Liver (tissue), 8 donors: ENCODE measurements at regions not wholly inside any gene's neighbourhood (a gene's known extent, or its start where the extent isn't known, plus 50 kb on each side); places are given as distances from the start of the nearest gene placed in this dataset.

Experiments used
- DNase-seq: peaks from one replicate; pipeline ENCODE4 v3.0.0-alpha.2; 2017; ENCODE audit warnings: low spot score
- H3K27ac ChIP-seq, 2 donors: one replicate each; pipeline ENCODE4 v1.7.0; 2013; ENCODE audit warnings: inconsistent platforms in 2 of 2, low read length in 2 of 2, control low read depth in 1 of 2, low read depth in 1 of 2, mild to moderate bottlenecking in 1 of 2
- H3K27me3 ChIP-seq, 4 donors: one replicate each; pipeline versions ENCODE4 v1.6.1 to v1.7.0; 2013; ENCODE audit warnings: low read length in 3 of 4, inconsistent platforms in 1 of 4, mild to moderate bottlenecking in 1 of 4, moderate library complexity in 1 of 4; ENCODE audit not compliant: control insufficient read depth in 4 of 4, insufficient read depth in 4 of 4
- H3K36me3 ChIP-seq, 4 donors: one replicate each; pipeline versions ENCODE4 v1.6.1 to v1.7.0; 2013; ENCODE audit warnings: low read length in 3 of 4, mild to moderate bottlenecking in 3 of 4, low read depth in 1 of 4, moderate library complexity in 1 of 4; ENCODE audit not compliant: control insufficient read depth in 4 of 4, insufficient read depth in 3 of 4
- H3K4me1 ChIP-seq, 4 donors: one replicate each; pipeline versions ENCODE4 v1.6.1 to v1.7.0; 2013; ENCODE audit warnings: low read length in 3 of 4, mild to moderate bottlenecking in 3 of 4, moderate library complexity in 1 of 4; ENCODE audit not compliant: control insufficient read depth in 4 of 4, insufficient read depth in 4 of 4
- H3K4me3 ChIP-seq, 3 donors: one replicate each; pipeline versions ENCODE4 v1.6.1 to v1.7.0; 2013; ENCODE audit warnings: low read length in 3 of 3, control low read depth in 1 of 3, low read depth in 1 of 3, mild to moderate bottlenecking in 1 of 3
- H3K9ac ChIP-seq, 2 donors: one replicate each; pipeline ENCODE4 v1.7.0; 2013; ENCODE audit warnings: low read length in 2 of 2, mild to moderate bottlenecking in 2 of 2, moderate library complexity in 2 of 2, control low read depth in 1 of 2, low read depth in 1 of 2
- H3K9me3 ChIP-seq, 4 donors: one replicate each; pipeline versions ENCODE4 v1.6.1 to v1.7.0; 2013; ENCODE audit warnings: low read length in 3 of 4; ENCODE audit not compliant: control insufficient read depth in 4 of 4
- EGR1 ChIP-seq, 2 donors: IDR thresholded peaks; 2 replicates each; pipeline ENCODE4 v1.6.1; 2016 to 2018; ENCODE audit warnings: antibody characterized with exemption in 2 of 2, low read depth in 2 of 2
- FOXA1 ChIP-seq: IDR thresholded peaks from 2 replicates; pipeline ENCODE4 v1.6.1; 2016; ENCODE audit warnings: antibody characterized with exemption
- FOXA2 ChIP-seq: IDR thresholded peaks from 2 replicates; pipeline ENCODE4 v1.6.1; 2016; ENCODE audit warnings: antibody characterized with exemption
- GABPA ChIP-seq, 2 donors: IDR thresholded peaks in 1 of 2; conservative IDR thresholded peaks in 1 of 2; 2 replicates each; pipeline ENCODE4 v1.6.1; 2016; ENCODE audit warnings: antibody characterized with exemption in 2 of 2, mild to moderate bottlenecking in 1 of 2, moderate library complexity in 1 of 2
- HNF4A ChIP-seq, 2 donors: conservative IDR thresholded peaks; 2 replicates each; pipeline ENCODE4 v1.6.1; 2016; ENCODE audit warnings: antibody characterized with exemption in 2 of 2, mild to moderate bottlenecking in 2 of 2
- HNF4G ChIP-seq: IDR thresholded peaks from 2 replicates; pipeline ENCODE4 v1.6.1; 2016; ENCODE audit warnings: antibody characterized with exemption
- JUND ChIP-seq, 2 donors: IDR thresholded peaks; 2 replicates each; pipeline ENCODE4 v1.6.1; 2016; ENCODE audit warnings: antibody characterized with exemption in 2 of 2
- NR2F2 ChIP-seq: IDR thresholded peaks from 2 replicates; pipeline ENCODE4 v1.6.1; 2016; ENCODE audit warnings: antibody characterized with exemption
- RAD21 ChIP-seq, 2 donors: IDR thresholded peaks; 2 replicates each; pipeline ENCODE4 v1.6.1; 2016; ENCODE audit warnings: antibody characterized with exemption in 2 of 2, mild to moderate bottlenecking in 2 of 2
- RXRA ChIP-seq, 2 donors: IDR thresholded peaks; 2 replicates each; pipeline ENCODE4 v1.6.1; 2017 to 2018; ENCODE audit warnings: antibody characterized with exemption in 2 of 2, mild to moderate bottlenecking in 1 of 2
- SP1 ChIP-seq: IDR thresholded peaks from 2 replicates; pipeline ENCODE4 v1.6.1; 2018; ENCODE audit warnings: antibody characterized with exemption, mild to moderate bottlenecking
- TAF1 ChIP-seq: conservative IDR thresholded peaks from 2 replicates; pipeline ENCODE4 v1.6.1; 2016; ENCODE audit warnings: antibody characterized with exemption, mild to moderate bottlenecking
- YY1 ChIP-seq: IDR thresholded peaks from 2 replicates; pipeline ENCODE4 v1.6.1; 2016; ENCODE audit warnings: antibody characterized with exemption, mild to moderate bottlenecking
- WGBS: extraction: QIAGEN DNeasy Blood & Tissue Kit; methylation state at CpG from one replicate; pipeline ENCODE4 v1.1.7; 2013; 5-methylcytosine and 5-hydroxymethylcytosine counted together
- TF ChIP-seq, protein P1 (sequence below): fragments of 150-350 bp; IDR thresholded peaks from 2 replicates; pipeline ENCODE4 v1.5.1; 2017; ENCODE audit warnings: improper control_type of control experiment, low read depth, low read length; ENCODE audit not compliant: missing input control
- TF ChIP-seq, protein P2 (sequence below): IDR thresholded peaks from 2 replicates; pipeline ENCODE4 v1.6.1; 2016; ENCODE audit warnings: antibody characterized with exemption
- TF ChIP-seq, protein P3 (sequence below): IDR thresholded peaks from 2 replicates; pipeline ENCODE4 v1.6.1; 2016; ENCODE audit warnings: antibody characterized with exemption
- TF ChIP-seq, protein P4 (sequence below): IDR thresholded peaks from 2 replicates; pipeline ENCODE4 v1.6.1; 2016; ENCODE audit warnings: antibody characterized with exemption, mild to moderate bottlenecking
- TF ChIP-seq, protein P5 (sequence below): IDR thresholded peaks from 2 replicates; pipeline ENCODE4 v1.6.1; 2016; ENCODE audit warnings: antibody characterized with exemption
- donor health status: healthy.
- donor health status: healthy.
- donor health status: healthy.
- donor health status: healthy.
- donor health status: healthy.

DNA sequence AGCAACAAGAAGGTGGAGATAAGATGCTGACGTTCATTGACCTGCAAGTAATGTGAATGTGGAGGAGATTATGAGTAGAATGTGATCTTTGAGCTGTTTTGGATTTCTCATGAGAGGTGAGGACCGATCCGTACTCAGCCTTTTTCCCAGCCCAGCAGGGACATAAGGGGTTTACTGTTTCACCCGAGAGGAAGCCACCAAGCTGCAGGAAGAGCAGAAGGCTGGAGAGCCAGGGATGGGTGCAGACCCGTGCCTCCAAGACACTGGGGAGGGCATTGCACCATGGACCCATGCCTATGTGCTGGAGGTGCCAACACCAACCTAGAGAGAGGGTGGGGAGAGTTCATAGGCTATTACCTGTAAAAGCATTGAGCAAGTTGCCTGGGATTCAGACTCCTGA is 206.0 kb upstream of the DIO3 start:
- H3K36me3 ChIP-seq, result no peaks in the 10 kb centered on the region
- no peaks in the 10 kb centered on the region for H3K4me1 ChIP-seq
- H3K9ac ChIP-seq, result no peak overlapping the region
- no peak for DNase-seq
- no peak overlapping the region for H3K27ac ChIP-seq
- peaks cover 0 to 2% (median 0%) of the 10 kb centered on the region in 4 donors for H3K9me3 ChIP-seq
- H3K27me3 ChIP-seq, result no peaks in the 10 kb centered on the region
- TF ChIP-seq YY1 (no peak), HNF4G (no peak), EGR1 (IDR thresholded peaks at IDR 0.05; ENCODE audit: low read depth in 2 of 2) (no peak), SP1 (no peak), TAF1 (no peak), NR2F2 (no peak), RAD21 (IDR thresholded peaks at IDR 0.05) (no peak), FOXA1 (no peak), HNF4A (conservative IDR thresholded peaks at IDR 0.05) (no peak), FOXA2 (no peak), JUND (IDR thresholded peaks at IDR 0.05) (no peak), GABPA (IDR thresholded peaks at IDR 0.05 in 1 of 2, conservative IDR thresholded peaks at IDR 0.05 in 1 of 2) (no peak)
- TF ChIP-seq, protein P1, sequence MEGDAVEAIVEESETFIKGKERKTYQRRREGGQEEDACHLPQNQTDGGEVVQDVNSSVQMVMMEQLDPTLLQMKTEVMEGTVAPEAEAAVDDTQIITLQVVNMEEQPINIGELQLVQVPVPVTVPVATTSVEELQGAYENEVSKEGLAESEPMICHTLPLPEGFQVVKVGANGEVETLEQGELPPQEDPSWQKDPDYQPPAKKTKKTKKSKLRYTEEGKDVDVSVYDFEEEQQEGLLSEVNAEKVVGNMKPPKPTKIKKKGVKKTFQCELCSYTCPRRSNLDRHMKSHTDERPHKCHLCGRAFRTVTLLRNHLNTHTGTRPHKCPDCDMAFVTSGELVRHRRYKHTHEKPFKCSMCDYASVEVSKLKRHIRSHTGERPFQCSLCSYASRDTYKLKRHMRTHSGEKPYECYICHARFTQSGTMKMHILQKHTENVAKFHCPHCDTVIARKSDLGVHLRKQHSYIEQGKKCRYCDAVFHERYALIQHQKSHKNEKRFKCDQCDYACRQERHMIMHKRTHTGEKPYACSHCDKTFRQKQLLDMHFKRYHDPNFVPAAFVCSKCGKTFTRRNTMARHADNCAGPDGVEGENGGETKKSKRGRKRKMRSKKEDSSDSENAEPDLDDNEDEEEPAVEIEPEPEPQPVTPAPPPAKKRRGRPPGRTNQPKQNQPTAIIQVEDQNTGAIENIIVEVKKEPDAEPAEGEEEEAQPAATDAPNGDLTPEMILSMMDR, result no peak
- TF ChIP-seq, protein P2, sequence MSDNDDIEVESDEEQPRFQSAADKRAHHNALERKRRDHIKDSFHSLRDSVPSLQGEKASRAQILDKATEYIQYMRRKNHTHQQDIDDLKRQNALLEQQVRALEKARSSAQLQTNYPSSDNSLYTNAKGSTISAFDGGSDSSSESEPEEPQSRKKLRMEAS, result no peak
- TF ChIP-seq, protein P3, sequence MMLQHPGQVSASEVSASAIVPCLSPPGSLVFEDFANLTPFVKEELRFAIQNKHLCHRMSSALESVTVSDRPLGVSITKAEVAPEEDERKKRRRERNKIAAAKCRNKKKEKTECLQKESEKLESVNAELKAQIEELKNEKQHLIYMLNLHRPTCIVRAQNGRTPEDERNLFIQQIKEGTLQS, result no peak
- TF ChIP-seq, protein P4, sequence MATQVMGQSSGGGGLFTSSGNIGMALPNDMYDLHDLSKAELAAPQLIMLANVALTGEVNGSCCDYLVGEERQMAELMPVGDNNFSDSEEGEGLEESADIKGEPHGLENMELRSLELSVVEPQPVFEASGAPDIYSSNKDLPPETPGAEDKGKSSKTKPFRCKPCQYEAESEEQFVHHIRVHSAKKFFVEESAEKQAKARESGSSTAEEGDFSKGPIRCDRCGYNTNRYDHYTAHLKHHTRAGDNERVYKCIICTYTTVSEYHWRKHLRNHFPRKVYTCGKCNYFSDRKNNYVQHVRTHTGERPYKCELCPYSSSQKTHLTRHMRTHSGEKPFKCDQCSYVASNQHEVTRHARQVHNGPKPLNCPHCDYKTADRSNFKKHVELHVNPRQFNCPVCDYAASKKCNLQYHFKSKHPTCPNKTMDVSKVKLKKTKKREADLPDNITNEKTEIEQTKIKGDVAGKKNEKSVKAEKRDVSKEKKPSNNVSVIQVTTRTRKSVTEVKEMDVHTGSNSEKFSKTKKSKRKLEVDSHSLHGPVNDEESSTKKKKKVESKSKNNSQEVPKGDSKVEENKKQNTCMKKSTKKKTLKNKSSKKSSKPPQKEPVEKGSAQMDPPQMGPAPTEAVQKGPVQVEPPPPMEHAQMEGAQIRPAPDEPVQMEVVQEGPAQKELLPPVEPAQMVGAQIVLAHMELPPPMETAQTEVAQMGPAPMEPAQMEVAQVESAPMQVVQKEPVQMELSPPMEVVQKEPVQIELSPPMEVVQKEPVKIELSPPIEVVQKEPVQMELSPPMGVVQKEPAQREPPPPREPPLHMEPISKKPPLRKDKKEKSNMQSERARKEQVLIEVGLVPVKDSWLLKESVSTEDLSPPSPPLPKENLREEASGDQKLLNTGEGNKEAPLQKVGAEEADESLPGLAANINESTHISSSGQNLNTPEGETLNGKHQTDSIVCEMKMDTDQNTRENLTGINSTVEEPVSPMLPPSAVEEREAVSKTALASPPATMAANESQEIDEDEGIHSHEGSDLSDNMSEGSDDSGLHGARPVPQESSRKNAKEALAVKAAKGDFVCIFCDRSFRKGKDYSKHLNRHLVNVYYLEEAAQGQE, result no peak
- TF ChIP-seq, protein P5, sequence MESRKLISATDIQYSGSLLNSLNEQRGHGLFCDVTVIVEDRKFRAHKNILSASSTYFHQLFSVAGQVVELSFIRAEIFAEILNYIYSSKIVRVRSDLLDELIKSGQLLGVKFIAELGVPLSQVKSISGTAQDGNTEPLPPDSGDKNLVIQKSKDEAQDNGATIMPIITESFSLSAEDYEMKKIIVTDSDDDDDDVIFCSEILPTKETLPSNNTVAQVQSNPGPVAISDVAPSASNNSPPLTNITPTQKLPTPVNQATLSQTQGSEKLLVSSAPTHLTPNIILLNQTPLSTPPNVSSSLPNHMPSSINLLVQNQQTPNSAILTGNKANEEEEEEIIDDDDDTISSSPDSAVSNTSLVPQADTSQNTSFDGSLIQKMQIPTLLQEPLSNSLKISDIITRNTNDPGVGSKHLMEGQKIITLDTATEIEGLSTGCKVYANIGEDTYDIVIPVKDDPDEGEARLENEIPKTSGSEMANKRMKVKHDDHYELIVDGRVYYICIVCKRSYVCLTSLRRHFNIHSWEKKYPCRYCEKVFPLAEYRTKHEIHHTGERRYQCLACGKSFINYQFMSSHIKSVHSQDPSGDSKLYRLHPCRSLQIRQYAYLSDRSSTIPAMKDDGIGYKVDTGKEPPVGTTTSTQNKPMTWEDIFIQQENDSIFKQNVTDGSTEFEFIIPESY, result no peak
- no peak overlapping the region for H3K4me3 ChIP-seq
- 87% methylated on average over 5 of the region's 5 CpGs for WGBS

DNA sequence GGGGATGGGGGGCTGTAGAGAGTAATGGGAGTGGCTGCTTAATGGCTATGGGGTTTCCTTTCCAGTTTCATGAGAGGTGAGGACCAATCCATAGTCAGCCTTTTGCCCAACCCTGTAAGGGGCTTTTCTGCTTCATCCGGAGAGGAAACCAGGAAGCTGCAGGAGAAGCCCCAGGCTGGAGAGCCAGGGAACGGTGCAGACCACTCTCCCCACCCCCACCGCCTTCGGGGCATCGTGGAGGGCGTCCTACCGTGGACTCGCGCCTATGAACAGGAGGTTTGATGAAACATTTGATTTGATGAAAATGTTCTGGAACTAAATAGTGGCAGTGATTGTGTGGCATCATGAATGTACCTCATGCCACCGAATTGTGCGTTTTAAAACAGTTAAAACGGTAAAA is 204.3 kb upstream of the DIO3 start:
- TF ChIP-seq YY1 (no peak), TAF1 (no peak), NR2F2 (no peak), RAD21 (IDR thresholded peaks at IDR 0.05) (no peak), RXRA (IDR thresholded peaks at IDR 0.05) (no peak), JUND (IDR thresholded peaks at IDR 0.05) (no peak), GABPA (IDR thresholded peaks at IDR 0.05 in 1 of 2, conservative IDR thresholded peaks at IDR 0.05 in 1 of 2) (no peak), FOXA2 (no peak), FOXA1 (no peak)
- TF ChIP-seq, protein P4, result no peak
- TF ChIP-seq, protein P3, result no peak
- TF ChIP-seq, protein P1, result no peak
- H3K9me3 ChIP-seq, result peaks cover 0 to 2% (median 0%) of the 10 kb centered on the region in 4 donors
- no peak overlapping the region for H3K4me3 ChIP-seq
- DNase-seq, result no peak
- H3K9ac ChIP-seq, result no peak overlapping the region
- no peaks in the 10 kb centered on the region for H3K4me1 ChIP-seq
- H3K36me3 ChIP-seq, result no peaks in the 10 kb centered on the region
- H3K27ac ChIP-seq, result no peak overlapping the region
- no peaks in the 10 kb centered on the region for H3K27me3 ChIP-seq
- 93% methylated on average over 12 of the region's 12 CpGs for WGBS
